MCF 10A (cell line): ENCODE measurements at regions not wholly inside any gene's neighbourhood (a gene's known extent, or its start where the extent isn't known, plus 50 kb on each side); places are given as distances from the start of the nearest gene placed in this dataset.

ENCODE experiments used
- BruUV-seq: library from RNA; stranded (reverse); fragments of 400-500 nt; replicated peaks from 2 replicates; lab custom pipeline; 2021; lab: Mats Ljungman, UMichigan
- CTCF ChIA-PET: fragments of 300-600 bp; sonication (Branson Sonifier 250); formaldehyde crosslinking; extraction: SDS; loops from one replicate; lab custom pipeline; 2021; ENCODE audit warnings: antibody characterized with exemption, inconsistent platforms; lab: Yijun Ruan, JAX
- POLR2A ChIA-PET: fragments of 300-600, 350-650 bp; sonication (Branson Sonifier 250); formaldehyde crosslinking; extraction: SDS; loops from one replicate; lab custom pipeline; 2020; ENCODE audit warnings: antibody characterized with exemption, inconsistent platforms; lab: Yijun Ruan, JAX
- DNase-seq: peaks from one replicate; pipeline ENCODE4 v3.0.0-alpha.2; 2018; ENCODE audit not compliant: unreplicated experiment
- H3K27ac Mint-ChIP-seq: one replicate; pipeline ENCODE4 v1.8.0; 2022; ENCODE audit warnings: mild to moderate bottlenecking, low read depth, mixed read lengths; ENCODE audit not compliant: unreplicated experiment
- H3K27me3 Mint-ChIP-seq: one replicate; pipeline ENCODE4 v1.8.0; 2022; ENCODE audit warnings: mixed read lengths; ENCODE audit not compliant: insufficient read depth, unreplicated experiment
- H3K36me3 Mint-ChIP-seq: one replicate; pipeline ENCODE4 v1.8.0; 2022; ENCODE audit warnings: mild to moderate bottlenecking, moderate library complexity, mixed read lengths; ENCODE audit not compliant: insufficient read depth, unreplicated experiment
- H3K4me1 Mint-ChIP-seq: one replicate; pipeline ENCODE4 v1.8.0; 2022; ENCODE audit warnings: mixed read lengths; ENCODE audit not compliant: insufficient read depth, unreplicated experiment
- H3K4me3 Mint-ChIP-seq: one replicate; pipeline ENCODE4 v1.8.0; 2022; ENCODE audit warnings: mild to moderate bottlenecking, moderate library complexity, mixed read lengths; ENCODE audit not compliant: unreplicated experiment
- H3K9me3 Mint-ChIP-seq: one replicate; pipeline ENCODE4 v1.8.0; 2022; ENCODE audit warnings: mixed read lengths; ENCODE audit not compliant: unreplicated experiment
- CTCF ChIP-seq: fragments of 200-600 bp; IDR thresholded peaks from one replicate; pipeline ENCODE4 v1.8.0; 2022; ENCODE audit warnings: antibody characterized with exemption, mild to moderate bottlenecking; ENCODE audit not compliant: unreplicated experiment
- intact Hi-C: fragments of 100-400 bp; cut with micrococcal nuclease; formaldehyde crosslinking; loops from 2 replicates; pipeline ENCODE4 v1.14.1; 2022

GRCh38 chr1:221800831-221801230 is 58.9 kb upstream of the DUSP10 start:
- Mint-ChIP-seq H3K4me1 (peaks cover 18% of the 10 kb centered on the region), H3K27ac (peak overlapping the region; percentile 8), H3K36me3 (peaks cover 6% of the 10 kb centered on the region), H3K4me3 (no peak overlapping the region), H3K27me3 (no peaks in the 10 kb centered on the region), H3K9me3 (peaks cover 8% of the 10 kb centered on the region)
- intact Hi-C loops: loop anchor here (5.0 kb wide), 1 partner anchor 86 kb away; no protein-coding TSS in a partner anchor
- no peak for DNase-seq
- POLR2A ChIA-PET: interaction anchor here (0.6 to 2.7 kb wide), 8 partner anchors 11 to 107 kb away, joined by 3 to 26 read pairs (median 9); partner anchors contain the start of gene DUSP10
- CTCF ChIA-PET: interaction anchor here (0.6 to 1.6 kb wide), 4 partner anchors 23 to 652 kb away, joined by 3 to 5 read pairs (median 4); no protein-coding TSS in a partner anchor
- no peak for TF ChIP-seq CTCF
- no TSS peak for BruUV-seq

- DNase-seq: no peak
- no TSS peak for BruUV-seq
- POLR2A ChIA-PET: interaction anchor here (1.0 kb wide), 1 partner anchor 31 kb away, joined by 3 read pairs; no protein-coding TSS in a partner anchor
- no peak for TF ChIP-seq CTCF
- Mint-ChIP-seq H3K36me3 (peaks cover 6% of the 10 kb centered on the region), H3K4me1 (peaks cover 21% of the 10 kb centered on the region), H3K4me3 (no peak overlapping the region), H3K27me3 (no peaks in the 10 kb centered on the region), H3K27ac (no peak overlapping the region), H3K9me3 (peaks cover 8% of the 10 kb centered on the region)
- CTCF ChIA-PET: interaction anchor here (1.0 kb wide), 1 partner anchor 9 kb away, joined by 3 read pairs; no protein-coding TSS in a partner anchor
- intact Hi-C loops: no loop called here
Measured at GRCh38 chr1:221797506-221797905, 55.6 kb upstream of the DUSP10 start.

GRCh38 chr1:221796700-221797099 is 54.8 kb upstream of the DUSP10 start:
- intact Hi-C loops: no loop called here
- no TSS peak for BruUV-seq
- POLR2A ChIA-PET: interaction anchor here (0.8 to 1.0 kb wide), 3 partner anchors 9 to 53 kb away, joined by 3 to 5 read pairs (median 3); no protein-coding TSS in a partner anchor
- CTCF ChIA-PET: interaction anchor here (1.0 to 1.2 kb wide), 2 partner anchors 8 to 15 kb away, joined by 3 read pairs; no protein-coding TSS in a partner anchor
- Mint-ChIP-seq H3K9me3 (peaks cover 8% of the 10 kb centered on the region), H3K27ac (no peak overlapping the region), H3K27me3 (no peaks in the 10 kb centered on the region), H3K4me3 (no peak overlapping the region), H3K4me1 (peaks cover 13% of the 10 kb centered on the region), H3K36me3 (peaks cover 3% of the 10 kb centered on the region)
- no peak for TF ChIP-seq CTCF
- no peak for DNase-seq

- no peak for DNase-seq
- BruUV-seq: no TSS peak
- H3K27ac Mint-ChIP-seq: no peak overlapping the region
- no peaks in the 10 kb centered on the region for H3K27me3 Mint-ChIP-seq
- H3K9me3 Mint-ChIP-seq: peaks cover 8% of the 10 kb centered on the region
- H3K4me3 Mint-ChIP-seq: no peak overlapping the region
- TF ChIP-seq CTCF: no peak
- ChIA-PET POLR2A (interaction anchor here (0.6 to 1.6 kb wide), 5 partner anchors 8 to 661 kb away, joined by 3 to 6 read pairs (median 3); no protein-coding TSS in a partner anchor), CTCF (interaction anchor here (0.6 to 1.5 kb wide), 4 partner anchors 25 to 1683 kb away, joined by 3 read pairs; no protein-coding TSS in a partner anchor)
- H3K36me3 Mint-ChIP-seq: no peaks in the 10 kb centered on the region
- H3K4me1 Mint-ChIP-seq: peaks cover 12% of the 10 kb centered on the region
- intact Hi-C loops: no loop called here
Measured at GRCh38 chr1:221795380-221795779, 53.5 kb upstream of the DUSP10 start.
